ENCODE measurements at regions not wholly inside any gene's neighbourhood (a gene's known extent, or its start where the extent isn't known, plus 50 kb on each side); places are given as distances from the start of the nearest gene placed in this dataset.
"Not testable (repeated sequence)": the region's sequence is repeated elsewhere in the genome, so short reads cannot be mapped to it uniquely, and the experiment has no call there.

GRCh38 chr13:73647417-73647816 lies 486.8 kb downstream of the KLF12 start:
- CTCF ChIA-PET: no interaction called here

GRCh38 chr13:73640476-73641179 lies 493.6 kb downstream of the KLF12 start:
- CTCF ChIA-PET: interaction anchor here (0.6 kb wide), 1 partner anchor 1579 kb away, joined by 5 read pairs; no protein-coding TSS in a partner anchor
- H3K27ac ChIP-seq; DNase-seq (ENCODE audit: low spot score); POLR2A ChIA-PET (ENCODE audit: low non-redundant PET): not testable (repeated sequence)

More at GRCh38 chr13:73647417-73647816, 486.8 kb downstream of the KLF12 start:
- TF ChIP-seq CTCF (conservative IDR thresholded peaks at IDR 0.05; ENCODE audit: low read depth): no peak
- DNase-seq (ENCODE audit: low spot score): no peak
- POLR2A ChIA-PET (ENCODE audit: low non-redundant PET): no interaction called here
- no peak overlapping the region for H3K27ac ChIP-seq

- no peak for TF ChIP-seq CTCF (conservative IDR thresholded peaks at IDR 0.05; ENCODE audit: low read depth)
- DNase-seq (ENCODE audit: low spot score): no peak
- POLR2A ChIA-PET (ENCODE audit: low non-redundant PET): no interaction called here
- no peak overlapping the region for H3K27ac ChIP-seq
- CTCF ChIA-PET: no interaction called here
Observed at GRCh38 chr13:73635166-73635787, 498.9 kb downstream of the KLF12 start.

GRCh38 chr13:73633817-73634460 lies 500.3 kb downstream of the KLF12 start:
- POLR2A ChIA-PET (ENCODE audit: low non-redundant PET): no interaction called here
- TF ChIP-seq CTCF (conservative IDR thresholded peaks at IDR 0.05; ENCODE audit: low read depth): no peak
- no peak for DNase-seq (ENCODE audit: low spot score)
- CTCF ChIA-PET: no interaction called here
- no peak overlapping the region for H3K27ac ChIP-seq

GRCh38 chr13:73631411-73631810 lies 502.8 kb downstream of the KLF12 start:
- ChIA-PET CTCF (interaction anchor here (0.6 kb wide), 1 partner anchor 94 kb away, joined by 4 read pairs; no protein-coding TSS in a partner anchor), POLR2A (ENCODE audit: low non-redundant PET) (no interaction called here)

GRCh38 chr13:73625562-73626339 lies 508.5 kb downstream of the KLF12 start:
- DNase-seq (ENCODE audit: low spot score): no peak
- ChIA-PET CTCF (no interaction called here), POLR2A (ENCODE audit: low non-redundant PET) (no interaction called here)
- no peak for TF ChIP-seq CTCF (conservative IDR thresholded peaks at IDR 0.05; ENCODE audit: low read depth)
- H3K27ac ChIP-seq: no peak overlapping the region

More at GRCh38 chr13:73631411-73631810, 502.8 kb downstream of the KLF12 start:
- DNase-seq (ENCODE audit: low spot score): no peak
- H3K27ac ChIP-seq: no peak overlapping the region
- no peak for TF ChIP-seq CTCF (conservative IDR thresholded peaks at IDR 0.05; ENCODE audit: low read depth)

Data from RWPE1 (cell line).